DOHH2 (cell line): ENCODE measurements at regions not wholly inside any gene's neighbourhood (a gene's known extent, or its start where the extent isn't known, plus 50 kb on each side); places are given as distances from the start of the nearest gene placed in this dataset.

Experiments used
- H3F3A ChIP-seq: fragments of 200-600 bp; sonication (generic), shearing (Covaris generic); 2 replicates; pipeline ENCODE4 v1.6.0; 2016; ENCODE audit warnings: antibody characterized with exemption, mild to moderate bottlenecking; ENCODE audit not compliant: control insufficient read depth, insufficient read depth
- H3K27ac ChIP-seq: fragments of 200-600 bp; sonication (generic); 2 replicates; pipeline ENCODE4 v1.5.1; 2014; ENCODE audit warnings: low read depth, mild to moderate bottlenecking, low read length, moderate library complexity
- H3K27me3 ChIP-seq: fragments of 200-600 bp; sonication (generic); 2 replicates; pipeline ENCODE4 v1.6.1; 2014; ENCODE audit warnings: mild to moderate bottlenecking, low read length, mixed read lengths; ENCODE audit not compliant: control insufficient read depth
- H3K36me3 ChIP-seq: fragments of 200-600 bp; sonication (generic); 2 replicates; pipeline ENCODE4 v1.6.1; 2014; ENCODE audit warnings: mild to moderate bottlenecking, low read length, moderate library complexity, mixed read lengths; ENCODE audit not compliant: control insufficient read depth
- H3K4me1 ChIP-seq: fragments of 200-600 bp; sonication (generic); 2 replicates; pipeline ENCODE4 v1.6.1; 2014; ENCODE audit warnings: mild to moderate bottlenecking, low read length, mixed read lengths; ENCODE audit not compliant: control insufficient read depth
- H3K4me2 ChIP-seq: fragments of 200-600 bp; sonication (generic); 2 replicates; pipeline ENCODE4 v1.6.0; 2014; ENCODE audit warnings: mild to moderate bottlenecking, low read length, moderate library complexity
- H3K4me3 ChIP-seq: fragments of 200-600 bp; sonication (generic); 2 replicates; pipeline ENCODE4 v1.5.1; 2014; ENCODE audit warnings: mild to moderate bottlenecking, low read length, mixed read lengths
- H3K79me2 ChIP-seq: fragments of 200-600 bp; sonication (generic); 2 replicates; pipeline ENCODE4 v1.6.1; 2014; ENCODE audit warnings: mild to moderate bottlenecking, low read length, mixed read lengths; ENCODE audit not compliant: control insufficient read depth
- H3K9me2 ChIP-seq: fragments of 200-600 bp; sonication (generic); replicated peaks from 2 replicates; pipeline ENCODE4 v1.6.1; 2014; ENCODE audit warnings: mild to moderate bottlenecking, low read length, mixed read lengths; ENCODE audit not compliant: control insufficient read depth
- H3K9me3 ChIP-seq: fragments of 200-600 bp; sonication (generic); 2 replicates; pipeline ENCODE4 v1.6.1; 2014; ENCODE audit warnings: antibody characterized with exemption, low read length, mixed read lengths; ENCODE audit not compliant: control insufficient read depth, insufficient read depth
- H4K20me1 ChIP-seq: fragments of 200-600 bp; sonication (generic); 2 replicates; pipeline ENCODE4 v1.6.0; 2014; ENCODE audit warnings: low read depth, mild to moderate bottlenecking, antibody characterized with exemption, low read length, moderate library complexity; ENCODE audit not compliant: control insufficient read depth, insufficient read depth
- EZH2phosphoT487 ChIP-seq: fragments of 200-600 bp; sonication (generic); IDR thresholded peaks from 2 replicates; pipeline ENCODE4 v1.6.1; 2017; ENCODE audit warnings: borderline replicate concordance, mild to moderate bottlenecking, antibody characterized with exemption, low read length, moderate library complexity, mixed read lengths
- TF ChIP-seq, protein P1 (sequence below): fragments of 200-600 bp; sonication (generic); IDR thresholded peaks from one replicate; pipeline ENCODE4 v1.5.1; 2014; ENCODE audit warnings: antibody characterized with exemption, mild to moderate bottlenecking, low read depth, low read length; ENCODE audit not compliant: poor library complexity, severe bottlenecking

- no peak overlapping the region for H3K4me3 ChIP-seq
- H3K79me2 ChIP-seq: no peaks in the 10 kb centered on the region
- H3K27ac ChIP-seq: no peak overlapping the region
- H3K9me3 ChIP-seq: no peaks in the 10 kb centered on the region
- no peaks in the 10 kb centered on the region for H3K27me3 ChIP-seq
- no peaks in the 10 kb centered on the region for H3F3A ChIP-seq
- TF ChIP-seq, protein P1, sequence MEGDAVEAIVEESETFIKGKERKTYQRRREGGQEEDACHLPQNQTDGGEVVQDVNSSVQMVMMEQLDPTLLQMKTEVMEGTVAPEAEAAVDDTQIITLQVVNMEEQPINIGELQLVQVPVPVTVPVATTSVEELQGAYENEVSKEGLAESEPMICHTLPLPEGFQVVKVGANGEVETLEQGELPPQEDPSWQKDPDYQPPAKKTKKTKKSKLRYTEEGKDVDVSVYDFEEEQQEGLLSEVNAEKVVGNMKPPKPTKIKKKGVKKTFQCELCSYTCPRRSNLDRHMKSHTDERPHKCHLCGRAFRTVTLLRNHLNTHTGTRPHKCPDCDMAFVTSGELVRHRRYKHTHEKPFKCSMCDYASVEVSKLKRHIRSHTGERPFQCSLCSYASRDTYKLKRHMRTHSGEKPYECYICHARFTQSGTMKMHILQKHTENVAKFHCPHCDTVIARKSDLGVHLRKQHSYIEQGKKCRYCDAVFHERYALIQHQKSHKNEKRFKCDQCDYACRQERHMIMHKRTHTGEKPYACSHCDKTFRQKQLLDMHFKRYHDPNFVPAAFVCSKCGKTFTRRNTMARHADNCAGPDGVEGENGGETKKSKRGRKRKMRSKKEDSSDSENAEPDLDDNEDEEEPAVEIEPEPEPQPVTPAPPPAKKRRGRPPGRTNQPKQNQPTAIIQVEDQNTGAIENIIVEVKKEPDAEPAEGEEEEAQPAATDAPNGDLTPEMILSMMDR: no peak
- no peak for TF ChIP-seq EZH2phosphoT487
- no peak overlapping the region for H3K4me2 ChIP-seq
- H3K36me3 ChIP-seq: no peaks in the 10 kb centered on the region
- no peaks in the 10 kb centered on the region for H4K20me1 ChIP-seq
- H3K9me2 ChIP-seq: no peaks in the 10 kb centered on the region
- no peaks in the 10 kb centered on the region for H3K4me1 ChIP-seq
Observed at GRCh38 chr14:65993996-65994395, 492.2 kb upstream of the CCDC196 start.

DNA sequence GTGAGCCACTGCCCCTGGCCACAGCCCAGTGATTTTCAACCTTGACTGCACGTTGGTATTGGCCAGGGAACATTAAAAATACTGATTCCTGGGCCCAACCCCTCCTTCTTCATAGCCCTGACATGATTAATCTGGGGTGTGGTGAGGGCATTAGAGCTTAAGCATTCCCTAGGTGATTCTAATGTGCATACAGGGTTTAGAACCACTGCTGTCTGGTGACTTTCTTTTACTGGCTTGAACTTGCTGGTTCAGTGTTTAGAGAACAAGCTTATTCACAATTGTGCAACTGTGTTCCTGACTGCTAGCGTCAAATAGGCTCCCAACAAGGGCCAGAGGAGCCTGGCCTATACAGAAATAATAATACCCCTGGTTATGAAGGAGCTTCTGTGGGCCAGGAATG lies 488.8 kb upstream of the CCDC196 start:
- Histone ChIP-seq H3K27ac (no peak overlapping the region), H3K4me3 (no peak overlapping the region), H4K20me1 (no peaks in the 10 kb centered on the region), H3F3A (no peaks in the 10 kb centered on the region), H3K4me2 (no peak overlapping the region), H3K9me2 (no peaks in the 10 kb centered on the region), H3K27me3 (peaks cover 3% of the 10 kb centered on the region; the same call in 1 of the 2 replicates), H3K36me3 (no peaks in the 10 kb centered on the region), H3K79me2 (no peaks in the 10 kb centered on the region), H3K9me3 (no peaks in the 10 kb centered on the region), H3K4me1 (no peaks in the 10 kb centered on the region)
- TF ChIP-seq, protein P1: no peak
- TF ChIP-seq EZH2phosphoT487: no peak

- no peak overlapping the region for H3K4me2 ChIP-seq
- H3K79me2 ChIP-seq: no peaks in the 10 kb centered on the region
- no peaks in the 10 kb centered on the region for H4K20me1 ChIP-seq
- H3K27ac ChIP-seq: no peak overlapping the region
- no peaks in the 10 kb centered on the region for H3K9me3 ChIP-seq
- no peak overlapping the region for H3K4me3 ChIP-seq
- H3K4me1 ChIP-seq: no peaks in the 10 kb centered on the region
- no peaks in the 10 kb centered on the region for H3K9me2 ChIP-seq
- no peak for TF ChIP-seq EZH2phosphoT487
- TF ChIP-seq, protein P1: no peak
- H3K36me3 ChIP-seq: no peaks in the 10 kb centered on the region
- H3K27me3 ChIP-seq: peaks cover 3% of the 10 kb centered on the region; the same call in 1 of the 2 replicates
- H3F3A ChIP-seq: no peaks in the 10 kb centered on the region
Observed at GRCh38 chr14:65999865-66000264, 486.3 kb upstream of the CCDC196 start.

GRCh38 chr14:66000766-66001165 lies 485.4 kb upstream of the CCDC196 start:
- TF ChIP-seq, protein P1: no peak
- no peak for TF ChIP-seq EZH2phosphoT487
- Histone ChIP-seq H3K4me2 (no peak overlapping the region), H3K79me2 (no peaks in the 10 kb centered on the region), H3K4me3 (no peak overlapping the region), H3K36me3 (no peaks in the 10 kb centered on the region), H3K27me3 (peaks cover 3% of the 10 kb centered on the region; the same call in 1 of the 2 replicates), H3K27ac (no peak overlapping the region), H3K9me2 (no peaks in the 10 kb centered on the region), H3K4me1 (no peaks in the 10 kb centered on the region), H3F3A (no peaks in the 10 kb centered on the region), H3K9me3 (no peaks in the 10 kb centered on the region), H4K20me1 (no peaks in the 10 kb centered on the region)
